Neural cell (in vitro differentiated cells): ENCODE measurements at regions not wholly inside any gene's neighbourhood (a gene's known extent, or its start where the extent isn't known, plus 50 kb on each side); places are given as distances from the start of the nearest gene placed in this dataset.

Experiments
- H2AFZ ChIP-seq: fragments of 200-600, 300-800 bp; sonication (generic), shearing (Covaris generic); 2 replicates; pipeline ENCODE4 v1.6.0; 2014; ENCODE audit warnings: low read depth, mild to moderate bottlenecking, antibody characterized with exemption, low read length, moderate library complexity
- H3F3A ChIP-seq: fragments of 200-600 bp; shearing (Covaris generic); 2 replicates; pipeline ENCODE4 v1.6.1; 2016; ENCODE audit warnings: mild to moderate bottlenecking, moderate library complexity, mixed read lengths, antibody characterized with exemption, low read length; ENCODE audit not compliant: insufficient read depth, poor library complexity, severe bottlenecking
- H3K27ac ChIP-seq: fragments of 200-600, 300-800 bp; sonication (generic), shearing (Covaris generic); 2 replicates; pipeline ENCODE4 v1.5.1; 2014; ENCODE audit warnings: mild to moderate bottlenecking, low read length, moderate library complexity
- H3K27me3 ChIP-seq: fragments of 300-800, 200-600 bp; sonication (generic), shearing (Covaris generic); 2 replicates; pipeline ENCODE4 v1.6.0; 2014; ENCODE audit warnings: mild to moderate bottlenecking, low read depth, low read length, moderate library complexity; ENCODE audit not compliant: insufficient read depth
- H3K36me3 ChIP-seq: fragments of 300-800, 200-600 bp; sonication (generic), shearing (Covaris generic); 2 replicates; pipeline ENCODE4 v1.5.1; 2014; ENCODE audit warnings: mild to moderate bottlenecking, antibody characterized with exemption, low read length, moderate library complexity; ENCODE audit not compliant: insufficient read depth
- H3K4me2 ChIP-seq: fragments of 300-800, 200-600 bp; sonication (generic), shearing (Covaris generic); 2 replicates; pipeline ENCODE4 v1.6.0; 2014; ENCODE audit warnings: mild to moderate bottlenecking, low read length
- H3K4me3 ChIP-seq: fragments of 300-800, 200-600 bp; sonication (generic), shearing (Covaris generic); 2 replicates; pipeline ENCODE4 v1.5.1; 2014; ENCODE audit warnings: mild to moderate bottlenecking, low read length, moderate library complexity
- H3K79me2 ChIP-seq: fragments of 200-600 bp; shearing (Covaris generic); replicated peaks from 2 replicates; pipeline ENCODE4 v1.6.0; 2014; ENCODE audit warnings: mild to moderate bottlenecking, low read length, moderate library complexity; ENCODE audit not compliant: insufficient read depth
- H3K9ac ChIP-seq: fragments of 300-800, 200-600 bp; sonication (generic), shearing (Covaris generic); 2 replicates; pipeline ENCODE4 v1.6.1; 2016; ENCODE audit warnings: mild to moderate bottlenecking, low read length, mixed read lengths
- H3K9me2 ChIP-seq: fragments of 200-600 bp; shearing (Covaris generic); 2 replicates; pipeline ENCODE4 v1.6.1; 2016; ENCODE audit warnings: mild to moderate bottlenecking, low read length, mixed read lengths; ENCODE audit not compliant: insufficient read depth
- H3K9me3 ChIP-seq: fragments of 200-600, 300-800 bp; sonication (generic), shearing (Covaris generic); 2 replicates; pipeline ENCODE4 v1.6.1; 2016; ENCODE audit warnings: mild to moderate bottlenecking, mixed run types, low read length, moderate library complexity, mixed read lengths
- H4K20me1 ChIP-seq: fragments of 200-600 bp; shearing (Covaris generic); 2 replicates; pipeline ENCODE4 v1.6.1; 2016; ENCODE audit warnings: mild to moderate bottlenecking, mixed run types; ENCODE audit not compliant: insufficient read depth
- CTCF ChIP-seq: fragments of 450-650 bp; IDR thresholded peaks from 2 replicates; pipeline ENCODE4 v1.5.1; 2014; ENCODE audit warnings: antibody characterized with exemption, mild to moderate bottlenecking, moderate library complexity; ENCODE audit not compliant: poor library complexity, severe bottlenecking
- EP300 ChIP-seq: fragments of 450-650 bp; conservative IDR thresholded peaks from 2 replicates; pipeline ENCODE4 v1.6.1; 2014; ENCODE audit warnings: antibody characterized with exemption, mild to moderate bottlenecking, moderate library complexity; ENCODE audit not compliant: poor library complexity, severe bottlenecking
- EZH2 ChIP-seq: fragments of 200-600, 300-800 bp; shearing (Covaris generic), sonication (generic); IDR thresholded peaks from 2 replicates; pipeline ENCODE4 v1.6.1; 2014; ENCODE audit warnings: antibody characterized with exemption, low read length, borderline replicate concordance, mild to moderate bottlenecking; ENCODE audit not compliant: insufficient read depth, poor library complexity, severe bottlenecking
- MXI1 ChIP-seq: fragments of 450-650 bp; conservative IDR thresholded peaks from 2 replicates; pipeline ENCODE4 v1.6.1; 2014; ENCODE audit warnings: antibody characterized with exemption, mild to moderate bottlenecking; ENCODE audit not compliant: poor library complexity, severe bottlenecking
- POLR2AphosphoS5 ChIP-seq: IDR thresholded peaks from 2 replicates; pipeline ENCODE4 v1.6.1; 2012
- RAD21 ChIP-seq: fragments of 450-650 bp; conservative IDR thresholded peaks from 2 replicates; pipeline ENCODE4 v1.6.1; 2014; ENCODE audit warnings: antibody characterized with exemption, mild to moderate bottlenecking, moderate library complexity
- REST ChIP-seq: IDR thresholded peaks from 2 replicates; pipeline ENCODE4 v1.6.1; 2012; ENCODE audit warnings: borderline replicate concordance
- SMC3 ChIP-seq: fragments of 450-650 bp; conservative IDR thresholded peaks from 2 replicates; pipeline ENCODE4 v1.6.1; 2014; ENCODE audit warnings: antibody characterized with exemption, mild to moderate bottlenecking, moderate library complexity; ENCODE audit not compliant: poor library complexity
- TAF1 ChIP-seq: IDR thresholded peaks from 2 replicates; pipeline ENCODE4 v1.6.1; 2012; ENCODE audit warnings: low read depth

GRCh38 chr18:25608091-25608490 is 256.1 kb upstream of the ZNF521 start:
- H4K20me1 ChIP-seq, result no peaks in the 10 kb centered on the region
- H3K36me3 ChIP-seq, result no peaks in the 10 kb centered on the region
- no peak for TF ChIP-seq RAD21
- no peak for TF ChIP-seq SMC3
- TF ChIP-seq MXI1, result no peak
- no peak for TF ChIP-seq TAF1
- TF ChIP-seq POLR2AphosphoS5, result no peak
- H3K4me3 ChIP-seq, result no peak overlapping the region
- H3K79me2 ChIP-seq, result no peaks in the 10 kb centered on the region
- H3K27me3 ChIP-seq, result no peaks in the 10 kb centered on the region
- H3K27ac ChIP-seq, result no peak overlapping the region
- H3K9ac ChIP-seq, result no peak overlapping the region
- H2AFZ ChIP-seq, result no peak overlapping the region
- no peak overlapping the region for H3K4me2 ChIP-seq
- H3F3A ChIP-seq, result no peaks in the 10 kb centered on the region
- no peaks in the 10 kb centered on the region for H3K9me3 ChIP-seq
- no peaks in the 10 kb centered on the region for H3K9me2 ChIP-seq

GRCh38 chr18:25604894-25605597 is 253.1 kb upstream of the ZNF521 start:
- Histone ChIP-seq H3K9me3 (no peaks in the 10 kb centered on the region), H3K9ac (peak overlapping the region; percentile 30), H3K4me3 (peak overlapping the region; percentile 17), H3K4me2 (no peak overlapping the region), H4K20me1 (no peaks in the 10 kb centered on the region), H3K27ac (peak overlapping the region; percentile 54), H3K9me2 (no peaks in the 10 kb centered on the region), H3K79me2 (no peaks in the 10 kb centered on the region), H3K36me3 (no peaks in the 10 kb centered on the region), H3K27me3 (no peaks in the 10 kb centered on the region), H2AFZ (peak overlapping the region; percentile 19), H3F3A (peaks cover 3% of the 10 kb centered on the region)
- TF ChIP-seq RAD21 (no peak), POLR2AphosphoS5 (peak; percentile 39), MXI1 (peak; percentile 6), EP300 (peak; percentile 61)

GRCh38 chr18:25604196-25604893 is 252.4 kb upstream of the ZNF521 start:
- Histone ChIP-seq H3K36me3 (no peaks in the 10 kb centered on the region), H3K27ac (peak overlapping the region; percentile 54), H2AFZ (no peak overlapping the region), H3K9ac (no peak overlapping the region), H3F3A (peaks cover 3% of the 10 kb centered on the region), H3K4me2 (no peak overlapping the region), H3K9me2 (no peaks in the 10 kb centered on the region), H4K20me1 (no peaks in the 10 kb centered on the region), H3K79me2 (no peaks in the 10 kb centered on the region), H3K4me3 (no peak overlapping the region), H3K9me3 (no peaks in the 10 kb centered on the region), H3K27me3 (no peaks in the 10 kb centered on the region)
- TF ChIP-seq POLR2AphosphoS5 (no peak), RAD21 (no peak), EP300 (no peak), REST (no peak), MXI1 (no peak), TAF1 (no peak), CTCF (no peak), SMC3 (no peak), EZH2 (no peak)
